ENCODE measurements at regions not wholly inside any gene's neighbourhood (a gene's known extent, or its start where the extent isn't known, plus 50 kb on each side); places are given as distances from the start of the nearest gene placed in this dataset.

DNA sequence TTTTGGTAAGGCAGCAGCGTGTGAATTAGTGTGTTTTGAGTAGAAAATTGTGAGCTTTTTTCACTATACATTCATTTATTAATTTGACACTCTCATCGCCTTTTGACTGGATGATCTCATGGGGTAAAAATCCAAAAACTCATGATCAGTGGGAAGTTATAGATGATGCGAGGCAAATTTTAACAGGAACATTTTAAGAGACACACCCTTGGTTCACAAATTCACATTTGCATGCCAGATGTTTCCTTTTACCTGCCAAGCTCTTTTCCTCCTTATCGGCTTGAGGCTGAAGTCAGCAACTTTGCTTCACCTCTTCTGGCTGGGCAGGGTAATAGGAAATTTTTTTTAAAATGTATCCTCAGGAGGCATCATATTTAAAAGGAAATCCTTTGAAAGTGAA lies 318.0 kb upstream of the HS3ST1 start (continued):
- TF ChIP-seq, protein P1, sequence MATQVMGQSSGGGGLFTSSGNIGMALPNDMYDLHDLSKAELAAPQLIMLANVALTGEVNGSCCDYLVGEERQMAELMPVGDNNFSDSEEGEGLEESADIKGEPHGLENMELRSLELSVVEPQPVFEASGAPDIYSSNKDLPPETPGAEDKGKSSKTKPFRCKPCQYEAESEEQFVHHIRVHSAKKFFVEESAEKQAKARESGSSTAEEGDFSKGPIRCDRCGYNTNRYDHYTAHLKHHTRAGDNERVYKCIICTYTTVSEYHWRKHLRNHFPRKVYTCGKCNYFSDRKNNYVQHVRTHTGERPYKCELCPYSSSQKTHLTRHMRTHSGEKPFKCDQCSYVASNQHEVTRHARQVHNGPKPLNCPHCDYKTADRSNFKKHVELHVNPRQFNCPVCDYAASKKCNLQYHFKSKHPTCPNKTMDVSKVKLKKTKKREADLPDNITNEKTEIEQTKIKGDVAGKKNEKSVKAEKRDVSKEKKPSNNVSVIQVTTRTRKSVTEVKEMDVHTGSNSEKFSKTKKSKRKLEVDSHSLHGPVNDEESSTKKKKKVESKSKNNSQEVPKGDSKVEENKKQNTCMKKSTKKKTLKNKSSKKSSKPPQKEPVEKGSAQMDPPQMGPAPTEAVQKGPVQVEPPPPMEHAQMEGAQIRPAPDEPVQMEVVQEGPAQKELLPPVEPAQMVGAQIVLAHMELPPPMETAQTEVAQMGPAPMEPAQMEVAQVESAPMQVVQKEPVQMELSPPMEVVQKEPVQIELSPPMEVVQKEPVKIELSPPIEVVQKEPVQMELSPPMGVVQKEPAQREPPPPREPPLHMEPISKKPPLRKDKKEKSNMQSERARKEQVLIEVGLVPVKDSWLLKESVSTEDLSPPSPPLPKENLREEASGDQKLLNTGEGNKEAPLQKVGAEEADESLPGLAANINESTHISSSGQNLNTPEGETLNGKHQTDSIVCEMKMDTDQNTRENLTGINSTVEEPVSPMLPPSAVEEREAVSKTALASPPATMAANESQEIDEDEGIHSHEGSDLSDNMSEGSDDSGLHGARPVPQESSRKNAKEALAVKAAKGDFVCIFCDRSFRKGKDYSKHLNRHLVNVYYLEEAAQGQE (IDR thresholded peaks at IDR 0.05; ENCODE audit: unreplicated experiment) = no peak
- TF ChIP-seq ZNF114 (CRISPR knock-in tag; IDR thresholded peaks at IDR 0.05) (no peak), EZH2 (IDR thresholded peaks at IDR 0.05; ENCODE audit: low read depth, unreplicated experiment) (no peak)

DNA sequence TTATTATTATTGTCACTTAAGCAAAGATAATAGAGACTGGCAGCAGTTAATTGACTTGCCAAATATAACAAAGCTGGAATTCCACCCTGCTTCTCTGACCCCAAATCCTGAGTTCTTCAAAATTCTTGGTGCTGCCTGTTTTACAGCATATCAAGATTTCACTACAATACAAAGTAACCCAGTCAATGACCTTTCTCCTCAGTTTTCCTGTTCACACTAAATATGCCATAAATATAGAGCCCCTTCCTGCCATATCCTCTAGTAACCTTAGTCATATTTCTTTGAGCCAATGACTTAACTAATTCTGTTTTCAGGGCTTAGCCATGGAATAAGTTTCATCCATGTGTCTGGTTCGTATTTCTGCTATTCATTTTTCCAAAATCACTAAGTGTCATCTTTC lies 315.3 kb upstream of the HS3ST1 start:
- DNase-seq (ENCODE audit: low spot score) (no peak), ATAC-seq (no peak)
- no peak overlapping the region for H3K27ac Mint-ChIP-seq
- Histone ChIP-seq H3K9me2 (ENCODE audit: insufficient read depth) (no peaks in the 10 kb centered on the region), H3K27me3 (ENCODE audit: insufficient read depth) (no peaks in the 10 kb centered on the region), H3K4me1 (ENCODE audit: insufficient read depth) (no peaks in the 10 kb centered on the region), H3K36me3 (ENCODE audit: insufficient read depth) (no peaks in the 10 kb centered on the region), H3K79me2 (replicated peaks; ENCODE audit: insufficient read depth) (no peaks in the 10 kb centered on the region), H4K20me1 (replicated peaks; ENCODE audit: insufficient read depth) (no peaks in the 10 kb centered on the region), H3F3A (replicated peaks; ENCODE audit: low read depth) (no peaks in the 10 kb centered on the region), H3K4me3 (no peak overlapping the region), H2AFZ (no peak overlapping the region), H3K27ac (ENCODE audit: low read depth) (no peak overlapping the region), H3K4me2 (no peak overlapping the region)
- 0 out of 3 replicates have a peak, but pooled peaks cover 2% of the 10 kb centered on the region for H3K36me3 Mint-ChIP-seq (ENCODE audit: low read depth)
- no peaks in the 10 kb centered on the region for H3K9me3 Mint-ChIP-seq
- H3K4me1 Mint-ChIP-seq = no peaks in the 10 kb centered on the region
- no peak overlapping the region for H3K4me3 Mint-ChIP-seq
- H3K27me3 Mint-ChIP-seq (ENCODE audit: insufficient read depth, low read depth, poor library complexity) = no peaks in the 10 kb centered on the region
- no peak for TF ChIP-seq STAT1 (IDR thresholded peaks at IDR 0.05; ENCODE audit: unreplicated experiment)
- TF ChIP-seq, protein P2, sequence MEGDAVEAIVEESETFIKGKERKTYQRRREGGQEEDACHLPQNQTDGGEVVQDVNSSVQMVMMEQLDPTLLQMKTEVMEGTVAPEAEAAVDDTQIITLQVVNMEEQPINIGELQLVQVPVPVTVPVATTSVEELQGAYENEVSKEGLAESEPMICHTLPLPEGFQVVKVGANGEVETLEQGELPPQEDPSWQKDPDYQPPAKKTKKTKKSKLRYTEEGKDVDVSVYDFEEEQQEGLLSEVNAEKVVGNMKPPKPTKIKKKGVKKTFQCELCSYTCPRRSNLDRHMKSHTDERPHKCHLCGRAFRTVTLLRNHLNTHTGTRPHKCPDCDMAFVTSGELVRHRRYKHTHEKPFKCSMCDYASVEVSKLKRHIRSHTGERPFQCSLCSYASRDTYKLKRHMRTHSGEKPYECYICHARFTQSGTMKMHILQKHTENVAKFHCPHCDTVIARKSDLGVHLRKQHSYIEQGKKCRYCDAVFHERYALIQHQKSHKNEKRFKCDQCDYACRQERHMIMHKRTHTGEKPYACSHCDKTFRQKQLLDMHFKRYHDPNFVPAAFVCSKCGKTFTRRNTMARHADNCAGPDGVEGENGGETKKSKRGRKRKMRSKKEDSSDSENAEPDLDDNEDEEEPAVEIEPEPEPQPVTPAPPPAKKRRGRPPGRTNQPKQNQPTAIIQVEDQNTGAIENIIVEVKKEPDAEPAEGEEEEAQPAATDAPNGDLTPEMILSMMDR (conservative IDR thresholded peaks at IDR 0.05; ENCODE audit: low read depth in 2 of 2) = no peak
- no peak for TF ChIP-seq EZH2 (IDR thresholded peaks at IDR 0.05; ENCODE audit: low read depth, unreplicated experiment)
- TF ChIP-seq JUNB (IDR thresholded peaks at IDR 0.05; ENCODE audit: unreplicated experiment) = no peak
- no peak for TF ChIP-seq ZNF114 (CRISPR knock-in tag; IDR thresholded peaks at IDR 0.05)
- no peak for TF ChIP-seq EZH2phosphoT487 (IDR thresholded peaks at IDR 0.05; ENCODE audit: unreplicated experiment)
- no peak for TF ChIP-seq ZNF331 (CRISPR knock-in tag; IDR thresholded peaks at IDR 0.05; ENCODE audit: low read depth)
- TF ChIP-seq CREB1 (CRISPR knock-in tag; IDR thresholded peaks at IDR 0.05; ENCODE audit: low read depth) = no peak
- TF ChIP-seq, protein P1 (IDR thresholded peaks at IDR 0.05; ENCODE audit: unreplicated experiment) = no peak
- TF ChIP-seq, protein P3, sequence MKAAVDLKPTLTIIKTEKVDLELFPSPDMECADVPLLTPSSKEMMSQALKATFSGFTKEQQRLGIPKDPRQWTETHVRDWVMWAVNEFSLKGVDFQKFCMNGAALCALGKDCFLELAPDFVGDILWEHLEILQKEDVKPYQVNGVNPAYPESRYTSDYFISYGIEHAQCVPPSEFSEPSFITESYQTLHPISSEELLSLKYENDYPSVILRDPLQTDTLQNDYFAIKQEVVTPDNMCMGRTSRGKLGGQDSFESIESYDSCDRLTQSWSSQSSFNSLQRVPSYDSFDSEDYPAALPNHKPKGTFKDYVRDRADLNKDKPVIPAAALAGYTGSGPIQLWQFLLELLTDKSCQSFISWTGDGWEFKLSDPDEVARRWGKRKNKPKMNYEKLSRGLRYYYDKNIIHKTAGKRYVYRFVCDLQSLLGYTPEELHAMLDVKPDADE (IDR thresholded peaks at IDR 0.05) = no peak
- no peak for TF ChIP-seq POLR2AphosphoS5 (IDR thresholded peaks at IDR 0.05; ENCODE audit: low read depth)
